ENCODE measurements at regions not wholly inside any gene's neighbourhood (a gene's known extent, or its start where the extent isn't known, plus 50 kb on each side); places are given as distances from the start of the nearest gene placed in this dataset.

DNA sequence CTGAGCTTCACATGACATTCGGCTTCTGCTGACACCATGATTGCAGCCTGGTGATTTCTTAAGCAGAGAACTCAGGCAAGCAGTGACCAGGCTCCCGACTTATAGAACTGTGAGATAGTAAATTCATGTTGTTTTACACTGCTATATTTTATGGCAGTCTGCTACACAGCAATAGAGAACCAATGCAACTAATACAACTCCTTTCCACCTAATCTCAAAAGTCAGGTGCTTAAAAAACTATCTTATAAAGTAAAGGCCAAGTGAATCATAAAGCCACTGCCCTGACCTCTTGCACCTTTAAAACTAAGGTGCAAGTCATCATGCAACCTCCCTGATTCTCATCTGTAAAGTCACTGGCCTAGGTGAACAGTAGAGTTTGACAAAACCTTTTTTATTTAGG is 95.3 kb upstream of the GLS start:
- TF ChIP-seq TAF1 (IDR thresholded peaks at IDR 0.05; ENCODE audit: borderline replicate concordance, insufficient read depth, low read length) (no peak), FOXP2 (optimal IDR thresholded peaks at IDR 0.05; ENCODE audit: borderline replicate concordance, extremely low read depth, extremely low read length, insufficient read depth) (no peak), POLR2AphosphoS5 (IDR thresholded peaks at IDR 0.05; ENCODE audit: low read depth, low read length) (no peak), SIN3A (IDR thresholded peaks at IDR 0.05; ENCODE audit: borderline replicate concordance, insufficient read depth, low read length) (no peak)
- TF ChIP-seq, protein P1, sequence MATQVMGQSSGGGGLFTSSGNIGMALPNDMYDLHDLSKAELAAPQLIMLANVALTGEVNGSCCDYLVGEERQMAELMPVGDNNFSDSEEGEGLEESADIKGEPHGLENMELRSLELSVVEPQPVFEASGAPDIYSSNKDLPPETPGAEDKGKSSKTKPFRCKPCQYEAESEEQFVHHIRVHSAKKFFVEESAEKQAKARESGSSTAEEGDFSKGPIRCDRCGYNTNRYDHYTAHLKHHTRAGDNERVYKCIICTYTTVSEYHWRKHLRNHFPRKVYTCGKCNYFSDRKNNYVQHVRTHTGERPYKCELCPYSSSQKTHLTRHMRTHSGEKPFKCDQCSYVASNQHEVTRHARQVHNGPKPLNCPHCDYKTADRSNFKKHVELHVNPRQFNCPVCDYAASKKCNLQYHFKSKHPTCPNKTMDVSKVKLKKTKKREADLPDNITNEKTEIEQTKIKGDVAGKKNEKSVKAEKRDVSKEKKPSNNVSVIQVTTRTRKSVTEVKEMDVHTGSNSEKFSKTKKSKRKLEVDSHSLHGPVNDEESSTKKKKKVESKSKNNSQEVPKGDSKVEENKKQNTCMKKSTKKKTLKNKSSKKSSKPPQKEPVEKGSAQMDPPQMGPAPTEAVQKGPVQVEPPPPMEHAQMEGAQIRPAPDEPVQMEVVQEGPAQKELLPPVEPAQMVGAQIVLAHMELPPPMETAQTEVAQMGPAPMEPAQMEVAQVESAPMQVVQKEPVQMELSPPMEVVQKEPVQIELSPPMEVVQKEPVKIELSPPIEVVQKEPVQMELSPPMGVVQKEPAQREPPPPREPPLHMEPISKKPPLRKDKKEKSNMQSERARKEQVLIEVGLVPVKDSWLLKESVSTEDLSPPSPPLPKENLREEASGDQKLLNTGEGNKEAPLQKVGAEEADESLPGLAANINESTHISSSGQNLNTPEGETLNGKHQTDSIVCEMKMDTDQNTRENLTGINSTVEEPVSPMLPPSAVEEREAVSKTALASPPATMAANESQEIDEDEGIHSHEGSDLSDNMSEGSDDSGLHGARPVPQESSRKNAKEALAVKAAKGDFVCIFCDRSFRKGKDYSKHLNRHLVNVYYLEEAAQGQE (IDR thresholded peaks at IDR 0.05; ENCODE audit: insufficient read depth in 1 of 2, low read depth in 2 of 2, low read length in 2 of 2): no peak

DNA sequence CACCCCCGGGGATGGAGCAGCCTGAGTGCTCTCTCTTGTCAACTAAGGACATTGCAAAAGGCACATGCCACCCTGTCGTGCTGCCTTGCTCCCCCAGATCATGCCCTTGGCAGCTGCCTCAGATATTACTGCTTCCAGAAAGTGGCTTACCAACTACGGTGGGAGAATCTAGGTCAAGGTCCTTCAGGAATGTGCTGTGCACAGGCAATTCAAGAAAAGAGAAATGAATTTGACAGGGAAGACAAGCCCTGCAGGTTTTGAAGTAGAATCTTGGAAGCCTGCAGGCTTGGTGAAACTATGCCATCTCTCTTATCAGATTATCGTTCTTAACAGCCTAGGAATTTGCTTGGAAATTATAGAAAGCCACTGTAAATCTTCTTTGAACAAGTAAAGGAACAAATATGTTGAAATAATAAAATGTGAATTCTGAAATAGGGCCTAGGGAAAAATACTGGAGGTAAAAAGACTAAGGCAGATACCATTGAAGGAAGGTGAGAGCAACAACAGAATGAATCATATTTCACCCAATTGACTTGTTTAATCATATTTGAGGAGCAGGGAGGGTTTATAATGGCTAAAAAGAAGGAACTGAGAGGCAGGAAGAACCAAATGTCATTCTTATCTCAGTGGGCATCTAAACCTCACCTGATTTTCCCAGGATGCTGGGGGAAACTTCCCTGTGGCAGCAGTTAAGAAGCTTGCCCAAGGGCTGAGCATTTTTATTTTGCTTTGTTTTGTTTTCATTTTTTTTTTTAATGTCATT is 94.0 kb upstream of the GLS start:
- TF ChIP-seq POLR2AphosphoS5 (IDR thresholded peaks at IDR 0.05; ENCODE audit: low read depth, low read length): no peak
- no peak for TF ChIP-seq FOXP2 (optimal IDR thresholded peaks at IDR 0.05; ENCODE audit: borderline replicate concordance, extremely low read depth, extremely low read length, insufficient read depth)
- TF ChIP-seq TAF1 (IDR thresholded peaks at IDR 0.05; ENCODE audit: borderline replicate concordance, insufficient read depth, low read length): no peak
- TF ChIP-seq, protein P1 (IDR thresholded peaks at IDR 0.05; ENCODE audit: insufficient read depth in 1 of 2, low read depth in 2 of 2, low read length in 2 of 2): no peak
- no peak for TF ChIP-seq SIN3A (IDR thresholded peaks at IDR 0.05; ENCODE audit: borderline replicate concordance, insufficient read depth, low read length)

DNA sequence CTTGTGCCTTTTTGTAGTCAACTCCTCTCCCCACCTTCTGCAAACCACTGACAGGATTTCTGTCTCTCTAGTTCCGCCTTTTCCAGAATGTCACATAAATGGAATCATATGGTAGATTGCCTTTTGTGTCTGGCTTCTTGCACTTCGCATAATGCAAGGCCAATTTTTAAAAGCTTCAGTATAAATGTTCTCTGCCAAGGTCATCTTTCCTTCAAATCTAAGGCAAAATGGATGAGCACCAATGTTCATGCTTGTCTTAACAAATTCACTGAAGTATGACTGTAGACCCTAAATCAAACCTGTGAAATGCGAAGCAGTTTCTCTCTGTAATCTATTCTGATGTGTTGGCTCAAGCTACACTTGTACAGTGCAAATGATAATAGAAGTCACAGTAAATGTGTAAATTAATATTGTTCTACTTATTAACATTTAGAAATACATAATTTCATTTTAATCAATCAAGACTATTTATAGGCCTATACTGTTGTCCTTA is 92.8 kb upstream of the GLS start:
- TF ChIP-seq FOXP2 (optimal IDR thresholded peaks at IDR 0.05; ENCODE audit: borderline replicate concordance, extremely low read depth, extremely low read length, insufficient read depth): no peak
- no peak for TF ChIP-seq POLR2AphosphoS5 (IDR thresholded peaks at IDR 0.05; ENCODE audit: low read depth, low read length)
- TF ChIP-seq, protein P1 (IDR thresholded peaks at IDR 0.05; ENCODE audit: insufficient read depth in 1 of 2, low read depth in 2 of 2, low read length in 2 of 2): no peak
- TF ChIP-seq SIN3A (IDR thresholded peaks at IDR 0.05; ENCODE audit: borderline replicate concordance, insufficient read depth, low read length): no peak
- no peak for TF ChIP-seq TAF1 (IDR thresholded peaks at IDR 0.05; ENCODE audit: borderline replicate concordance, insufficient read depth, low read length)

DNA sequence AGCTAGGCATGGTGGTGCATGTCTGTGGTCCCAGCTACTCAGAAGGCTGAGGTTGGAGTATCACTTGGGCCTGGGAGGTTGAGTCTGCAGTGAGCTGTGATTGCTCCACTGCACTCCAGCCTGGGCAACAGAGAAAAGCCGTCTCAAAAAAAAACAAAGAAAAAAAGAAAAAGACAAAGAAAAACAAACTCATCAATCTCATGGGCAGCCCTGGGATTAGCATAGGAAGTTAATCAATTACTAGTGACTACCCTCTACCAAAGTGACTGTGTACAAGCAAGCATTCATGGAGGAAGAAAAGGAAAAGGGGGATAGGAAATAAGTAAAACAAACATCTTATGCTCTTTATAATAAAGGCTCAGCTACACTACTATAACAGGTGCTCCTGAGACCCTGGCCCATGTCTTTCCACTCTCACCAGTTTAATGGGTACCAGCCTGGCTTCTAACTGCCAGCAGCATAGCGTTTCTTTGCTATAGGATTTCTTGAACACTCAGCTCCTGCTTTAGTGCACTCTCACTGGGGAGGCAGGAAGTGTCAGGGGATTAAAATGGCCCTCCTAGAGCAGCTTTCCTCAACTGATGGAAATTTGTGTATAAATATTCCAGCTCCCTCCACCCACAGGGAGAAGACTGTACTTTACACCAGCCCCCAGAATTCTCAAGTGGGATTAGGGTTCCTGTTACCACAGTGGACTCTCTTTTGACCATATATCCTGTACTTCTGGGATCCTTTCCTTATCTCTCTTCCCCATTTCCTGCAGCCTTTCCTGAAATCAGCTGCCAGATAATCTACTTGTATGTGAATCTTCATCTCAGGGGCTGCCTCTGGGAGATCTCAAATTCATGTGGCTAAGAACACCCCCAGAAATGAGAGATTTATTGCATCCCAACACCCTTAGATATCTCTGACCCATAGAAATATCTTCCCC is 91.3 kb upstream of the GLS start:
- TF ChIP-seq FOXP2 (optimal IDR thresholded peaks at IDR 0.05; ENCODE audit: borderline replicate concordance, extremely low read depth, extremely low read length, insufficient read depth): no peak
- TF ChIP-seq TAF1 (IDR thresholded peaks at IDR 0.05; ENCODE audit: borderline replicate concordance, insufficient read depth, low read length): no peak
- TF ChIP-seq, protein P1 (IDR thresholded peaks at IDR 0.05; ENCODE audit: insufficient read depth in 1 of 2, low read depth in 2 of 2, low read length in 2 of 2): no peak
- no peak for TF ChIP-seq POLR2AphosphoS5 (IDR thresholded peaks at IDR 0.05; ENCODE audit: low read depth, low read length)
- TF ChIP-seq SIN3A (IDR thresholded peaks at IDR 0.05; ENCODE audit: borderline replicate concordance, insufficient read depth, low read length): no peak

All from PFSK-1 (cell line).